ENCODE measurements at regions not wholly inside any gene's neighbourhood (a gene's known extent, or its start where the extent isn't known, plus 50 kb on each side); places are given as distances from the start of the nearest gene placed in this dataset.
"Not testable (repeated sequence)": the region's sequence is repeated elsewhere in the genome, so short reads cannot be mapped to it uniquely, and the experiment has no call there.

- no peak overlapping the region for H3K4me3 ChIP-seq
- H3K9me3 ChIP-seq: no peaks in the 10 kb centered on the region
- no peaks in the 10 kb centered on the region for H3K36me3 ChIP-seq
- DNase-seq: no peak
- intact Hi-C loops (cut with DNase I; ENCODE audit: low total_unique reads): no loop called here
- TF ChIP-seq CTCF (IDR thresholded peaks at IDR 0.05): no peak
- H3K4me1 ChIP-seq: no peaks in the 10 kb centered on the region
- H3K27ac ChIP-seq: no peak overlapping the region
- H3K27me3 ChIP-seq: no peaks in the 10 kb centered on the region
Measured at GRCh38 chr16:75821117-75821516, 94.8 kb upstream of the CPHXL start.

- H3K27ac ChIP-seq; H3K36me3 ChIP-seq; H3K4me3 ChIP-seq; H3K4me1 ChIP-seq; H3K9me3 ChIP-seq; H3K27me3 ChIP-seq; DNase-seq; intact Hi-C loops (cut with DNase I; ENCODE audit: low total_unique reads): not testable (repeated sequence)
Measured at GRCh38 chr16:75825750-75826149, 99.5 kb upstream of the CPHXL start.

- H3K4me1 ChIP-seq; DNase-seq; H3K27ac ChIP-seq; H3K27me3 ChIP-seq; H3K4me3 ChIP-seq; intact Hi-C loops (cut with DNase I; ENCODE audit: low total_unique reads); H3K9me3 ChIP-seq; H3K36me3 ChIP-seq: not testable (repeated sequence)
Measured at GRCh38 chr16:75827372-75828038, 101.2 kb upstream of the CPHXL start.

- H3K27me3 ChIP-seq; H3K4me3 ChIP-seq; H3K4me1 ChIP-seq; intact Hi-C loops (cut with DNase I; ENCODE audit: low total_unique reads); H3K36me3 ChIP-seq; H3K27ac ChIP-seq; DNase-seq: not testable (repeated sequence)
- H3K9me3 ChIP-seq: peaks cover 0 to 15% (median 0%) of the 10 kb centered on the region in 3 donors
Measured at GRCh38 chr16:75833385-75833784, 107.1 kb upstream of the CPHXL start.

- no peaks in the 10 kb centered on the region for H3K4me1 ChIP-seq
- DNase-seq: no peak
- intact Hi-C loops (cut with DNase I; ENCODE audit: low total_unique reads): no loop called here
- no peak overlapping the region for H3K4me3 ChIP-seq
- H3K27ac ChIP-seq: no peak overlapping the region
- H3K9me3 ChIP-seq: peaks cover 0 to 15% (median 0%) of the 10 kb centered on the region in 3 donors
- H3K36me3 ChIP-seq: no peaks in the 10 kb centered on the region
- no peak for TF ChIP-seq CTCF (IDR thresholded peaks at IDR 0.05)
- H3K27me3 ChIP-seq: no peaks in the 10 kb centered on the region
Measured at GRCh38 chr16:75836347-75837010, 110.2 kb upstream of the CPHXL start.

- DNase-seq: no peak
- intact Hi-C loops (cut with DNase I; ENCODE audit: low total_unique reads): no loop called here
- H3K27me3 ChIP-seq: no peaks in the 10 kb centered on the region
- TF ChIP-seq CTCF (IDR thresholded peaks at IDR 0.05): no peak
- no peaks in the 10 kb centered on the region for H3K36me3 ChIP-seq
- no peak overlapping the region for H3K27ac ChIP-seq
- H3K4me1 ChIP-seq: no peaks in the 10 kb centered on the region
- peaks cover 0 to 13% (median 0%) of the 10 kb centered on the region in 3 donors for H3K9me3 ChIP-seq
- no peak overlapping the region for H3K4me3 ChIP-seq
Measured at GRCh38 chr16:75837264-75837663, 111.0 kb upstream of the CPHXL start.

- Histone ChIP-seq H3K4me3 (no peak overlapping the region), H3K27me3 (no peaks in the 10 kb centered on the region), H3K36me3 (no peaks in the 10 kb centered on the region), H3K9me3 (peaks cover 0 to 10% (median 0%) of the 10 kb centered on the region in 3 donors), H3K27ac (no peak overlapping the region), H3K4me1 (no peaks in the 10 kb centered on the region)
- no peak for TF ChIP-seq CTCF (IDR thresholded peaks at IDR 0.05)
- intact Hi-C loops (cut with DNase I; ENCODE audit: low total_unique reads): no loop called here
- no peak for DNase-seq
Measured at GRCh38 chr16:75837681-75838080, 111.4 kb upstream of the CPHXL start.

Data from tibial artery (tissue), 4 donors.